Uterus (tissue), 2 donors: ENCODE measurements at regions not wholly inside any gene's neighbourhood (a gene's known extent, or its start where the extent isn't known, plus 50 kb on each side); places are given as distances from the start of the nearest gene placed in this dataset.

Source experiments
- POLR2A ChIP-seq, 2 donors: fragments of 450-650 bp; IDR thresholded peaks; one replicate each; pipeline ENCODE4 v1.6.1; 2016; ENCODE audit warnings: antibody characterized with exemption in 2 of 2, mild to moderate bottlenecking in 1 of 2, moderate library complexity in 1 of 2
- TF ChIP-seq, protein P1 (sequence below), 4 experiments: fragments of 200-600 bp in 2 of 4; fragments of 450-650 bp in 2 of 4; sonication (generic) in 2 of 4; IDR thresholded peaks; one replicate each; pipeline ENCODE4 v1.5.1; 2016 to 2019; ENCODE audit warnings: antibody characterized with exemption in 4 of 4, mild to moderate bottlenecking in 2 of 4, moderate library complexity in 1 of 4

DNA sequence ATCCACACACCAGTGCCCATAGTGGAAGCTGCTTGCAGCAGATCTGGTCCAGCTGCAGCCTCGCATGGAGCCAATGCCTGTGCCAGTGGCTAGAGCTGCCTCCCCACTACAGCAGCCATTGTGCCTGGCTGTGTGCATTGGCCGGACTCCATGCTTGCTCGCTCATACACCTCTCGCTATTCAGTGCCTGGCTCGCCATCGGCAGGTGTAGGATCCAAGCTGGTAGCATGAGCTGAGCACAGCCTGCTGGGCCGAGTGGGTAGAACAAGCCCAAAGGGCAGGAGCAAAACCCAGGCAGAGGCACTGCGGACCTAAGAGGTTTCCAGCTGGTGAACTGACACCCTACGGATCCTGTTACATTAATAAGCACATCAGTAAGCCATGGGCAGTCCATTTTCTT is 1184.1 kb downstream of the AMY1C start:
- TF ChIP-seq, protein P1, sequence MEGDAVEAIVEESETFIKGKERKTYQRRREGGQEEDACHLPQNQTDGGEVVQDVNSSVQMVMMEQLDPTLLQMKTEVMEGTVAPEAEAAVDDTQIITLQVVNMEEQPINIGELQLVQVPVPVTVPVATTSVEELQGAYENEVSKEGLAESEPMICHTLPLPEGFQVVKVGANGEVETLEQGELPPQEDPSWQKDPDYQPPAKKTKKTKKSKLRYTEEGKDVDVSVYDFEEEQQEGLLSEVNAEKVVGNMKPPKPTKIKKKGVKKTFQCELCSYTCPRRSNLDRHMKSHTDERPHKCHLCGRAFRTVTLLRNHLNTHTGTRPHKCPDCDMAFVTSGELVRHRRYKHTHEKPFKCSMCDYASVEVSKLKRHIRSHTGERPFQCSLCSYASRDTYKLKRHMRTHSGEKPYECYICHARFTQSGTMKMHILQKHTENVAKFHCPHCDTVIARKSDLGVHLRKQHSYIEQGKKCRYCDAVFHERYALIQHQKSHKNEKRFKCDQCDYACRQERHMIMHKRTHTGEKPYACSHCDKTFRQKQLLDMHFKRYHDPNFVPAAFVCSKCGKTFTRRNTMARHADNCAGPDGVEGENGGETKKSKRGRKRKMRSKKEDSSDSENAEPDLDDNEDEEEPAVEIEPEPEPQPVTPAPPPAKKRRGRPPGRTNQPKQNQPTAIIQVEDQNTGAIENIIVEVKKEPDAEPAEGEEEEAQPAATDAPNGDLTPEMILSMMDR (IDR thresholded peaks at IDR 0.05): no peak
- no peak for TF ChIP-seq POLR2A (IDR thresholded peaks at IDR 0.05)
